SK-N-SH (cell line): ENCODE measurements at regions not wholly inside any gene's neighbourhood (a gene's known extent, or its start where the extent isn't known, plus 50 kb on each side); places are given as distances from the start of the nearest gene placed in this dataset.

Experiments
- EP300 ChIP-seq, 2 experiments: IDR thresholded peaks; 2 replicates each; pipeline versions ENCODE4 v1.4.0 to v1.6.1; 2012; ENCODE audit warnings: borderline replicate concordance in 1 of 2, low read depth in 1 of 2, low read length in 1 of 2
- TAF1 ChIP-seq: IDR thresholded peaks from 2 replicates; pipeline ENCODE4 v1.6.1; 2012; ENCODE audit warnings: low read depth, mild to moderate bottlenecking, low read length, moderate library complexity, borderline replicate concordance
- YY1 ChIP-seq: IDR thresholded peaks from 2 replicates; pipeline ENCODE4 v1.4.0; 2012; ENCODE audit warnings: low read depth, mild to moderate bottlenecking
- TF ChIP-seq, protein P1 (sequence below): fragments of 200-600 bp; sonication (generic); IDR thresholded peaks from 2 replicates; pipeline ENCODE4 v1.6.1; 2017; ENCODE audit warnings: antibody characterized with exemption, mild to moderate bottlenecking, moderate library complexity
- TF ChIP-seq, protein P2 (sequence below): IDR thresholded peaks from 2 replicates; pipeline ENCODE4 v1.6.1; 2012; ENCODE audit warnings: mild to moderate bottlenecking, low read depth, low read length, moderate library complexity

DNA sequence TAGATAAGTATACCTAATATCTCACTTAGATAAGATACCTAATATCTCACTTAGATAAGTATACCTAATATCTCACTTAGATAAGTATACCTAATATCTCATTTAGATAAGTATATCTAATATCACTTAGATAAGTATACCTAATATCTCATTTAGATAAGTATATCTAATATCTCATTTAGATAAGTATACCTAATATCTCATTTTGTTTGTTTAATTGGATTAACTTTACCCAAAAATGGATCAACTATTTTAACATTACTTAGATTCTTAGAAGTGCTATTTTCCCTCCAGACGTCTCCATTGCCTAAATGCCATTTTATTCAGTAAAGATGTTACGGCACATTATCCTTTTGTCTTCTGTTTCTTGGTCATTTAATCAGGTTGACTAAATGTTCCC, 346.4 kb downstream of the CHRM3 start:
- TF ChIP-seq TAF1 (no peak), YY1 (no peak), EP300 (IDR thresholded peaks at IDR 0.05; ENCODE audit: borderline replicate concordance in 1 of 2, low read depth in 1 of 2, low read length in 1 of 2) (no peak)
- TF ChIP-seq, protein P1, sequence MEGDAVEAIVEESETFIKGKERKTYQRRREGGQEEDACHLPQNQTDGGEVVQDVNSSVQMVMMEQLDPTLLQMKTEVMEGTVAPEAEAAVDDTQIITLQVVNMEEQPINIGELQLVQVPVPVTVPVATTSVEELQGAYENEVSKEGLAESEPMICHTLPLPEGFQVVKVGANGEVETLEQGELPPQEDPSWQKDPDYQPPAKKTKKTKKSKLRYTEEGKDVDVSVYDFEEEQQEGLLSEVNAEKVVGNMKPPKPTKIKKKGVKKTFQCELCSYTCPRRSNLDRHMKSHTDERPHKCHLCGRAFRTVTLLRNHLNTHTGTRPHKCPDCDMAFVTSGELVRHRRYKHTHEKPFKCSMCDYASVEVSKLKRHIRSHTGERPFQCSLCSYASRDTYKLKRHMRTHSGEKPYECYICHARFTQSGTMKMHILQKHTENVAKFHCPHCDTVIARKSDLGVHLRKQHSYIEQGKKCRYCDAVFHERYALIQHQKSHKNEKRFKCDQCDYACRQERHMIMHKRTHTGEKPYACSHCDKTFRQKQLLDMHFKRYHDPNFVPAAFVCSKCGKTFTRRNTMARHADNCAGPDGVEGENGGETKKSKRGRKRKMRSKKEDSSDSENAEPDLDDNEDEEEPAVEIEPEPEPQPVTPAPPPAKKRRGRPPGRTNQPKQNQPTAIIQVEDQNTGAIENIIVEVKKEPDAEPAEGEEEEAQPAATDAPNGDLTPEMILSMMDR: no peak
- TF ChIP-seq, protein P2, sequence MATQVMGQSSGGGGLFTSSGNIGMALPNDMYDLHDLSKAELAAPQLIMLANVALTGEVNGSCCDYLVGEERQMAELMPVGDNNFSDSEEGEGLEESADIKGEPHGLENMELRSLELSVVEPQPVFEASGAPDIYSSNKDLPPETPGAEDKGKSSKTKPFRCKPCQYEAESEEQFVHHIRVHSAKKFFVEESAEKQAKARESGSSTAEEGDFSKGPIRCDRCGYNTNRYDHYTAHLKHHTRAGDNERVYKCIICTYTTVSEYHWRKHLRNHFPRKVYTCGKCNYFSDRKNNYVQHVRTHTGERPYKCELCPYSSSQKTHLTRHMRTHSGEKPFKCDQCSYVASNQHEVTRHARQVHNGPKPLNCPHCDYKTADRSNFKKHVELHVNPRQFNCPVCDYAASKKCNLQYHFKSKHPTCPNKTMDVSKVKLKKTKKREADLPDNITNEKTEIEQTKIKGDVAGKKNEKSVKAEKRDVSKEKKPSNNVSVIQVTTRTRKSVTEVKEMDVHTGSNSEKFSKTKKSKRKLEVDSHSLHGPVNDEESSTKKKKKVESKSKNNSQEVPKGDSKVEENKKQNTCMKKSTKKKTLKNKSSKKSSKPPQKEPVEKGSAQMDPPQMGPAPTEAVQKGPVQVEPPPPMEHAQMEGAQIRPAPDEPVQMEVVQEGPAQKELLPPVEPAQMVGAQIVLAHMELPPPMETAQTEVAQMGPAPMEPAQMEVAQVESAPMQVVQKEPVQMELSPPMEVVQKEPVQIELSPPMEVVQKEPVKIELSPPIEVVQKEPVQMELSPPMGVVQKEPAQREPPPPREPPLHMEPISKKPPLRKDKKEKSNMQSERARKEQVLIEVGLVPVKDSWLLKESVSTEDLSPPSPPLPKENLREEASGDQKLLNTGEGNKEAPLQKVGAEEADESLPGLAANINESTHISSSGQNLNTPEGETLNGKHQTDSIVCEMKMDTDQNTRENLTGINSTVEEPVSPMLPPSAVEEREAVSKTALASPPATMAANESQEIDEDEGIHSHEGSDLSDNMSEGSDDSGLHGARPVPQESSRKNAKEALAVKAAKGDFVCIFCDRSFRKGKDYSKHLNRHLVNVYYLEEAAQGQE: no peak
